GM03348 (cell line): ENCODE measurements at regions not wholly inside any gene's neighbourhood (a gene's known extent, or its start where the extent isn't known, plus 50 kb on each side); places are given as distances from the start of the nearest gene placed in this dataset.
"Not testable (repeated sequence)": the region's sequence is repeated elsewhere in the genome, so short reads cannot be mapped to it uniquely, and the experiment has no call there.

Experiments
- DNase-seq: peaks from one replicate; pipeline ENCODE4 v3.0.0; 2012; ENCODE audit warnings: low spot score

- no peak for DNase-seq
Measured at GRCh38 chr2:129203331-129203730, 776.1 kb upstream of the RAB6C start.

GRCh38 chr2:129204581-129204980, 774.9 kb upstream of the RAB6C start:
- DNase-seq, result not testable (repeated sequence)

GRCh38 chr2:129205176-129205575, 774.3 kb upstream of the RAB6C start:
- DNase-seq, result no peak

DNA sequence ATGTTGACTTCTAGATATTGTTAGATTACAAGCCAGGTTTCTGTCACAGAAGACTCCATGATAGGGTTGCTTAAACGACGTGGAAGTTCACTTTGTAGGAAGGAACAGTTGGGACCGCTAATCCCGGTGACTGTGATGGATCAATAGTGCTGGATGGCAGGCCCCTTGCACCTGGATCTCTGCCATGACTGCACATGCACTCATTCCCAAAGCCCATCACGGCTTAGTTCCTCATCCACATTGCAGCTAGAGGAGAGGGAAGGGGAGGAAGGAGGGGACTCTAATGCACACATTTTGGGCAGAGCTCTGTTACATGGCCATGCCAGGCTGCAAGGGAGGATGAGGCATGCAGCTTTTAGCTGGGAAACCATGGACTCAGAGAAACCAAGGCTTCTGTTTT, 773.7 kb upstream of the RAB6C start:
- no peak for DNase-seq

GRCh38 chr2:129212299-129212958, 767.0 kb upstream of the RAB6C start:
- DNase-seq, result no peak

- no peak for DNase-seq
Measured at GRCh38 chr2:129224022-129224421, 755.4 kb upstream of the RAB6C start.

- DNase-seq, result no peak
Measured at GRCh38 chr2:129224486-129224885, 755.0 kb upstream of the RAB6C start.

- no peak for DNase-seq
Measured at GRCh38 chr2:129229196-129229595, 750.3 kb upstream of the RAB6C start.

DNA sequence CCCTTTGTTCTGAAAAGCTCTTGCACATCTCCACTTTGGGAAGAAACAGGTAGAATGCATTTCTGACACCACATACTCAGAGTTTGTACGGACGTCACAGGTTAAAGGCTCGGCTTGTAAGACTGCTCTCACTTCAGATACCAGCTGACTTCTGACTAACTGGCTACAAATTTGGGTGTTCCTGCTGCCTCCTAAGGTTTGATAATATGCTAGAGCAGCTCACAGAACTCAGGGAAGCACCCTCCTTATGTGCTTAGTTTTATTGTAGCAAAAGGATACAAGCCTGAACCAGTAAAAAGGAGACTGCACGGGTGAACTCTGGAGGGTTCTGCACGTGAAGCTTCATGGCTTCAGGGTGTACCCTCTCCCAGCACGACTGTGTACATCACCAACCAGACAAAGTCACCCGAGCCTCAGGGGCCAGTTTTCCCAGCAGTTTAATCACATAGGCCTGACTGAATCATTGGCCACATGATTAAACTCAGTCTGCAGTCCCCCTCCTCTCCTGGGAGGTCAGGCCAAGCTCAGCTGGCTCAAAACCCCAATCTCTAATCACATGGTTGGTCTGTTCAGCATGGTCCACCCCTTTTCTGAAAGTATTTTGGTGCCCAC, 749.5 kb upstream of the RAB6C start:
- DNase-seq, result no peak

- no peak for DNase-seq
Measured at GRCh38 chr2:129231924-129232323, 747.5 kb upstream of the RAB6C start.

- DNase-seq, result no peak
Measured at GRCh38 chr2:129233166-129233565, 746.3 kb upstream of the RAB6C start.

GRCh38 chr2:129233751-129234406, 745.6 kb upstream of the RAB6C start:
- DNase-seq, result no peak

DNA sequence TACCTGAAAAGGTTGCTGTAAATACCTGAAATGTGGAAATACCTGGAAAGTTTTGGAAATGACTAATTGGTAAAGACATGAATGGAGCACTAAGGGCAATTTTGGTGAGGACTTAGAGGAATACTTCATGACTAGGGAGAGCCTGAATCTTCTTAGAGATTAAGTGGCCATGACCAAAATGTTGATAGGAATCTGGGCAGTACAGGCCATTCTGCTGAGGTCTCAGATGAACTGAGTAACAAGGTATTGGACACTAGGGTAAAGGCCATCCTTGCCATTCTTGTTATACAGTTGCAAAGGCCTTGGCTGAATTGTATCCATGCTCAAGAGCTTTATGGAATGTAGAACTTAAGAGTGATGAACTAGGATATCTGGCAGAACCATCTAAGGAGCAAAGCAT, 742.9 kb upstream of the RAB6C start:
- DNase-seq, result no peak

GRCh38 chr2:129237966-129238725, 741.3 kb upstream of the RAB6C start:
- no peak for DNase-seq

GRCh38 chr2:129239141-129239540, 740.3 kb upstream of the RAB6C start:
- DNase-seq, result no peak

- no peak for DNase-seq
Measured at GRCh38 chr2:129240061-129240460, 739.4 kb upstream of the RAB6C start.

- DNase-seq, result no peak
Measured at GRCh38 chr2:129242269-129242668, 737.2 kb upstream of the RAB6C start.

DNA sequence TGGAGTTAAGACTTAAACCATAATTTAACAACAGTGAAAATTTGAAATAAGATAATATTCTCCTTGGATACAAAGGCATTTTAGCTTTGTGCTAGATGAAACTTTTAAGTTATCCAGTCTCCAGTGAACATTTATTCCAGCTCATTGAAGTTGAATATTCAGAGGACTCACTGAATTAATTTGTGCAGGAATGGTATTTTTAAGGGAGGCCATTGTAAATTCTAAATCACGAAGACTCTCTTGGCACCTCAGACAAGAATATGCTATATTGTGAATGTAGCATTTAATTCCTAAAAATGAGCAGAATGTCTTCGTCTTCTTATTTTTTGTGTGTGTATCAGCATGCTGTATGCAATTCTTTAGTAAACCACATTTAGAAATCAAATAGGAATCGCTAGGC, 731.7 kb upstream of the RAB6C start:
- DNase-seq, result no peak

GRCh38 chr2:129248198-129248597, 731.3 kb upstream of the RAB6C start:
- DNase-seq, result no peak

GRCh38 chr2:129252781-129253460, 726.5 kb upstream of the RAB6C start:
- DNase-seq, result no peak

DNA sequence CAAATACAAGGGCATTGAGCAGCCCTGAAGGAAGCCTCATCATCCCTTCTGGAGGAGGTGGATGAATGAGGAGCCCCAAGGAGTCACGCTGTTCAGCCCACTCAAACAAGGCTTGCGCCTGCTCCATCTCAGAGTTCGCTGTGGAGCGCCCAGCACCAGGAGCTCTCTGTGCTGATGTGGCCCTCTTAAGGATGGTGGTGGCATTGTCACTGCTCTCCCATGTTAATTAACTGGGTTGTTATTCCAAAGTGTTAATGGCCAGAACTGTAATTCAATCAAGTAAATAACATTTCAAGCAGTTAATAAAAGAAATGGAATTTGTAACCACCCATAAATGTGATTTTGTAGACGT, 726.0 kb upstream of the RAB6C start:
- no peak for DNase-seq

- DNase-seq, result no peak
Measured at GRCh38 chr2:129254718-129255117, 724.7 kb upstream of the RAB6C start.
